Activated CD8-positive, alpha-beta T cell treated with anti-CD3 and anti-CD28 coated beads for 36 hours (primary cell): ENCODE measurements at regions not wholly inside any gene's neighbourhood (a gene's known extent, or its start where the extent isn't known, plus 50 kb on each side); places are given as distances from the start of the nearest gene placed in this dataset.
"Not testable (repeated sequence)": the region's sequence is repeated elsewhere in the genome, so short reads cannot be mapped to it uniquely, and the experiment has no call there.

ENCODE experiments used
- ATAC-seq: fragments of 200-7000 bp; cut with Tn5 transposase; one replicate; pipeline ENCODE4 v1.10.0; 2021; ENCODE audit warnings: mild to moderate bottlenecking, moderate library complexity
- CTCF ChIA-PET: fragments of 350-600 bp; sonication (Branson Sonifier 250); formaldehyde crosslinking; loops from one replicate; lab custom pipeline; 2021; ENCODE audit warnings: antibody characterized with exemption; lab: Charles Lee
- POLR2A ChIA-PET: fragments of 350-600 bp; sonication (Branson Sonifier 250); formaldehyde crosslinking; loops from one replicate; lab custom pipeline; 2021; ENCODE audit warnings: antibody characterized with exemption; lab: Charles Lee
- DNase-seq: peaks from one replicate; pipeline ENCODE4 v3.0.0-alpha.2; 2020
- H3K27ac Mint-ChIP-seq: one replicate; pipeline ENCODE4 v1.8.0; 2021; ENCODE audit warnings: mild to moderate bottlenecking, mixed read lengths
- H3K27me3 Mint-ChIP-seq: one replicate; pipeline ENCODE4 v1.8.0; 2021; ENCODE audit warnings: mixed read lengths
- H3K36me3 Mint-ChIP-seq: one replicate; pipeline ENCODE4 v1.8.0; 2021; ENCODE audit warnings: low read depth, mixed read lengths
- H3K4me1 Mint-ChIP-seq: one replicate; pipeline ENCODE4 v1.8.0; 2021; ENCODE audit warnings: low read depth, mixed read lengths
- H3K4me3 Mint-ChIP-seq: one replicate; pipeline ENCODE4 v1.8.0; 2021; ENCODE audit warnings: mild to moderate bottlenecking, moderate library complexity, mixed read lengths
- H3K9me3 Mint-ChIP-seq: one replicate; pipeline ENCODE4 v1.8.0; 2021; ENCODE audit warnings: mixed read lengths
- intact Hi-C: fragments of 100-400 bp; cut with micrococcal nuclease; formaldehyde crosslinking; loops from one replicate; pipeline ENCODE4 v1.10.0; 2022
- TF ChIP-seq, protein P1 (sequence below): fragments of 200-600 bp; IDR thresholded peaks from one replicate; pipeline ENCODE4 v1.8.0; 2022; ENCODE audit warnings: antibody characterized with exemption, mild to moderate bottlenecking

DNA sequence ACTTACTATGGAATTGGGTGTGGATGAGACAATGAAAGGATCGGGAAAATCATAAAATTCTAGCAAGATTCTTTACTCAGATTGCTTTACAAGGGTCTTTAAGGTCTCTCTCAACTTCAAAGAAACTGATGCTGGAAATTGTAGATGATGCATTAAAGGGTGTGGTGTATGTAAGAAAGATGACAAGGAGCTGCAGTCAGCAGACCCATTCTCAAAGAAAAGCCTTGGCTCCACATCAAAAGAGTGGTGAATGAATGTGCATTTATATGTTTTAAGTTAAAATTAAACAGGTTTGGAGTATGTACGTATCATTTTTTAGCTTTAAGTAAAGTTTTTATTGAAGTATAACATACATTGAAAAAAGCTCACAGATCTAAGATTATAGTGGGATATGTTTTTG, 194.5 kb downstream of the C12orf75 start:
- intact Hi-C loops, result no loop called here
- no peaks in the 10 kb centered on the region for H3K4me1 Mint-ChIP-seq
- no peaks in the 10 kb centered on the region for H3K36me3 Mint-ChIP-seq
- no peak for DNase-seq
- TF ChIP-seq, protein P1, sequence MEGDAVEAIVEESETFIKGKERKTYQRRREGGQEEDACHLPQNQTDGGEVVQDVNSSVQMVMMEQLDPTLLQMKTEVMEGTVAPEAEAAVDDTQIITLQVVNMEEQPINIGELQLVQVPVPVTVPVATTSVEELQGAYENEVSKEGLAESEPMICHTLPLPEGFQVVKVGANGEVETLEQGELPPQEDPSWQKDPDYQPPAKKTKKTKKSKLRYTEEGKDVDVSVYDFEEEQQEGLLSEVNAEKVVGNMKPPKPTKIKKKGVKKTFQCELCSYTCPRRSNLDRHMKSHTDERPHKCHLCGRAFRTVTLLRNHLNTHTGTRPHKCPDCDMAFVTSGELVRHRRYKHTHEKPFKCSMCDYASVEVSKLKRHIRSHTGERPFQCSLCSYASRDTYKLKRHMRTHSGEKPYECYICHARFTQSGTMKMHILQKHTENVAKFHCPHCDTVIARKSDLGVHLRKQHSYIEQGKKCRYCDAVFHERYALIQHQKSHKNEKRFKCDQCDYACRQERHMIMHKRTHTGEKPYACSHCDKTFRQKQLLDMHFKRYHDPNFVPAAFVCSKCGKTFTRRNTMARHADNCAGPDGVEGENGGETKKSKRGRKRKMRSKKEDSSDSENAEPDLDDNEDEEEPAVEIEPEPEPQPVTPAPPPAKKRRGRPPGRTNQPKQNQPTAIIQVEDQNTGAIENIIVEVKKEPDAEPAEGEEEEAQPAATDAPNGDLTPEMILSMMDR, result no peak
- ATAC-seq, result no peak
- no peak overlapping the region for H3K27ac Mint-ChIP-seq
- no peaks in the 10 kb centered on the region for H3K9me3 Mint-ChIP-seq
- CTCF ChIA-PET, result interaction anchor here (0.6 kb wide), 1 partner anchor 562 kb away, joined by 3 read pairs; no protein-coding TSS in a partner anchor
- peaks cover 10% of the 10 kb centered on the region for H3K27me3 Mint-ChIP-seq
- H3K4me3 Mint-ChIP-seq, result no peak overlapping the region
- POLR2A ChIA-PET, result no interaction called here

DNA sequence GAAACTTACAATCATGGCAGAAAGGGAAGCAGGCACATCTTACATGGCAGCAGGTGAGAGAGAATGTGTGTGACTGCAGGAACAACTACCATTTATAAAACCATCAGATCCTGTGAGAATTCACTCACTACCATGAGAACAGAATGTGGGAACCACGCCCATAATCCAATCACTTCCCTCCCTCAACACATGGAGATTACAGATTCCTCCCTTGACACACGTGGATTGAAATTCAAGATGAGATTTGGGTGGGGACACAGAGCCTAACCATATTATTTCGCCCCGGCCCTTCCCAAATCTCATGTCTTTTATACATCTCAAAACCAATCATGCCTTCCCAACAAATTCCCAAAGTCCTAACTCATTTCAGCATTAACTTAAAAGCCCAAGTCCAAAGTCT, 203.6 kb downstream of the C12orf75 start:
- intact Hi-C loops, result no loop called here
- Mint-ChIP-seq H3K9me3 (peaks cover 2% of the 10 kb centered on the region), H3K4me3 (no peak overlapping the region), H3K36me3 (no peaks in the 10 kb centered on the region), H3K27ac (no peak overlapping the region), H3K4me1 (no peaks in the 10 kb centered on the region), H3K27me3 (peaks cover 8% of the 10 kb centered on the region)
- TF ChIP-seq, protein P1, result no peak
- ATAC-seq, result no peak
- POLR2A ChIA-PET, result no interaction called here
- DNase-seq, result no peak
- CTCF ChIA-PET, result no interaction called here

DNA sequence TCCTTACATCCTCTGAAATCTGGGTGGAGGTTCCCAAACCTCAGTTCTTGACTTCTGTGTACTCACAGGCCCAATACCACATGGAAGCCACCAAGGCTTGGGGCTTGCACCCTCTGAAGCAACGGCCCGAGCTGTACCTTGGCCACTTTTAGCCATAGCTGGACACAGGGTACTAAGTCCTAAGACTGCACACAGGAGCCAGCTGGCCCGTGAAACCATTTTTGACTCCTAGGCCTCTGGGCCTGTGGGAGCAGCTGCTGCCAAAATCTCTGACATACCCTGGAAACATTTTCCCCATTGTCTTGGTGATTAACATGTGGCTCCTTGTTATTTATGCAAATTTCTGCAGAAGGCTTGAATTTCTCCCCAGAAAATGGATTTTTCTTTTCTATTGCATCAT, 204.5 kb downstream of the C12orf75 start:
- DNase-seq, H3K27ac Mint-ChIP-seq, ATAC-seq, H3K4me1 Mint-ChIP-seq, CTCF ChIA-PET, POLR2A ChIA-PET, intact Hi-C loops, H3K27me3 Mint-ChIP-seq, H3K4me3 Mint-ChIP-seq, H3K9me3 Mint-ChIP-seq, H3K36me3 Mint-ChIP-seq: not testable (repeated sequence)

DNA sequence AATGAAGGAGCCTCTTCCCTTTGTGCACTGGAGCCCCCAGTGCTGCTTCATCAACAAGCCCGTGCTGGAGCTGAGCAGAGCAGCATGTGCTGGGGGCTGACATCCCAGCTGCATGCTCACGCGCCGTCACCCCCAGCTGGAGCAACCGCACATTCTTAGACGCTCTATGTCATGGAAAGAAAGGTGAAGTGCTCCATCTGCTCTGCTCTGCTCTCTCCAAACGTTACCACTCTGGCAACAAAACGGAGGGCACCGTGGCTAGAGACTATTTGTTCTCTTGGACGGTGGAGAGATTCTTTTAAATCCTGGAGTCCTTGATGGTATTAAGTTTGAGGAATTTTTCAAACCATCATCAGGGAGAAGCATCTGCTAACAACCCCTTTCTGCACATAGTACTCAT, 208.4 kb downstream of the C12orf75 start:
- ATAC-seq, result no peak
- Mint-ChIP-seq H3K9me3 (peaks cover 4% of the 10 kb centered on the region), H3K36me3 (no peaks in the 10 kb centered on the region), H3K4me3 (no peak overlapping the region), H3K4me1 (no peaks in the 10 kb centered on the region), H3K27me3 (peaks cover 2% of the 10 kb centered on the region), H3K27ac (no peak overlapping the region)
- CTCF ChIA-PET, result interaction anchor here (1.4 kb wide), 1 partner anchor 10 kb away, joined by 3 read pairs; no protein-coding TSS in a partner anchor
- POLR2A ChIA-PET, result no interaction called here
- no peak for DNase-seq
- TF ChIP-seq, protein P1, result no peak
- intact Hi-C loops, result no loop called here

DNA sequence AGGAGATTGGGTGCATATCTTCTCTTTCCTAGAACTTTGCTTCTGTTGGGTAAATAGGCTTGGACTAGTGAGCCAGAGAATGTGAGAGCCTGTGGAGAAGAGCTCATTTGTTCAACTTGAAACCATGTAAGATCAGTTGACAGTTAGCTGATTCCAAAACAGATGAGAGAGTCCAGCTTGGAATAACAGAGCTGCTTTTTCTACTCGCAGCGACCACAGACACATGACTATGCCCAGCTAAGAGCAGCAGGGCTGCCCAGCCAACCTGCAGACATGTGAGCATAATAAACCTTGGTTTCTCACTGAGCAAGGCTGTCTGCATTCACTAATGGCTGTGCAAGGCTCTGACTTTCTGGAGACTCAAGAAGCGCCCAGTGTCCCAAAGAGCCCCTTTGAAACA, 209.2 kb downstream of the C12orf75 start:
- Mint-ChIP-seq H3K9me3 (peaks cover 4% of the 10 kb centered on the region), H3K27ac (no peak overlapping the region), H3K27me3 (peaks cover 2% of the 10 kb centered on the region), H3K4me3 (no peak overlapping the region), H3K36me3 (no peaks in the 10 kb centered on the region), H3K4me1 (no peaks in the 10 kb centered on the region)
- TF ChIP-seq, protein P1, result no peak
- DNase-seq (no peak), ATAC-seq (no peak)
- POLR2A ChIA-PET, result no interaction called here
- CTCF ChIA-PET, result interaction anchor here (1.4 kb wide), 1 partner anchor 9 kb away, joined by 3 read pairs; no protein-coding TSS in a partner anchor
- intact Hi-C loops, result no loop called here

DNA sequence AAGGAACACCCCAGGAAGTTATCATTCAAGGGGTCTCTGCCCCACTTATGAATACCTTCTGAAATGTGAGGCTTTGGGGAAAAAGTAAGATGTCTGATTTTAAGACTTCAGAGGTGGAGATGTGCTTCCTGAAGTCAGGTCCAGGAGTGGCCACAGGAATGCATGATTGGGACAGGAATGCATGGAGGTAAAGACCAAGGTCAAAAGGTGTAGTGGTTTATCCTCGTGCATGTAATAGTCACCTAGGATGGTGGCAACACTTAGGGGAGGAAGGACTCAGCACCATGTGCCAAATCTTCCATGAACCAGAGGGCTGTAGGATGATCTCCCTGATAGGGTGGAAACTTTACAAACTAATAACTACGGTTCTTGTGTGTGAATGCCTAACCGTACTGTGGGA, 217.3 kb downstream of the C12orf75 start:
- CTCF ChIA-PET, result no interaction called here

More for the DNA sequence above, 217.3 kb downstream of the C12orf75 start:
- POLR2A ChIA-PET, result no interaction called here
- no peak for ATAC-seq
- Mint-ChIP-seq H3K27me3 (peaks cover 4% of the 10 kb centered on the region), H3K27ac (no peak overlapping the region), H3K4me3 (no peak overlapping the region), H3K4me1 (no peaks in the 10 kb centered on the region), H3K9me3 (no peaks in the 10 kb centered on the region), H3K36me3 (no peaks in the 10 kb centered on the region)
- TF ChIP-seq, protein P1, result no peak
- DNase-seq, result no peak
- intact Hi-C loops, result no loop called here
